ENCODE measurements at regions not wholly inside any gene's neighbourhood (a gene's known extent, or its start where the extent isn't known, plus 50 kb on each side); places are given as distances from the start of the nearest gene placed in this dataset.

DNA sequence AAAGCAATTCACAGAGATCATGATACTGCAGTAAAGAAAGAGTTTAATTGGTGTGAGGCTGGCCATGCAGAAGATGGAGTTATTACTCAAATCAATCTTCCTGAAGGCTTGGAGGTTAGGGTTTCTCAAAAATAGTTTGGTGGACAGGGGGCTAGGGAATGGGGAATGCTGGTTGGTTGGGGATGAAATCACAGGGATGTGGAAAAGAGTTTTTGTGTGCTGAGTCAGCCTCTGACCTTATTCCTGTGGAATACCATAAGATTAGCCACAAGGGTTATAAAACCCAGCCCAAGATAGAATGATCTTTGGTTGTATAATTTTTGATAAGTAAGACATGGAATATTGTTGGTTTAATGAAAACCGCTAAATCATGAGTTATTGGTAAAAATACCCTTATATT, 764.3 kb downstream of the TYW1 start:
- DNase-seq (ENCODE audit: low spot score): no peak

DNA sequence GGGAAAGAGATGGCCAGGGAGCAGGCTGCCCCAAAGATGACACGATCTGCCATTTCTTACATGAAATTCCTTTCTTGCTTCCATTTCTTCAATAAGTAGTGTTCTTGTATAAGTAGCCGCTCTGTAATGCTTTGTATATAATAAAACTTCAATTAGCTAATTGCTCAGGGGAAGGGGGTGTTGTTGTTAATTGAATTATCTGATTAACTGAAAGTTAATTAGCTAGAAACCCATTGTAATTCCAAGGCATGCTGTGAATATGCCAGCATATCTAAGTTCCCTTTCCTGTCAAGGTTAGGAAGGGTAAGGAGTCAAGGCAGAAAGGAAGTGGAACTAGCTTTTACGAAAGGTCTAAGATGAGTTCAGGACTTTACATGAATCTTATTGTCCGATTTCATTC, 765.9 kb downstream of the TYW1 start:
- no peak for DNase-seq (ENCODE audit: low spot score)

DNA sequence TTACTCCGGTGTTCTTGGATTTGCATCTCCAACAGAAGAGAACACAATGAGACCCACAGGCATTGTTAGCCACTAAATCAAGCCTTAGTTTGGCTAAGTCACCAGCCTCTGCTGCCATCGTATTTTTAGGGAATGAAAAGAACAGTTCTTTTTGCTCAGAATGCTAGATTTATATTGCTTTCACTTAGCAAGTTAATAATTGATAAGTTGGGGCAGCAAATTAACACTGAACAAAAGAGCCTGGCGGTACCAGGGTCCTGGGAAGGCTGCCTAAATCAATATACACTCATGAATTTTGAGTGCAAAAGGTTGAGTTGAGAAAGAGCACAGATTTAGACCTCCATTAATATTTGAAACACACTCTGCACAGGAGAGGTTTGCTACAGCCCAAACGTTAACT, 767.7 kb downstream of the TYW1 start:
- no peak for DNase-seq (ENCODE audit: low spot score)

DNA sequence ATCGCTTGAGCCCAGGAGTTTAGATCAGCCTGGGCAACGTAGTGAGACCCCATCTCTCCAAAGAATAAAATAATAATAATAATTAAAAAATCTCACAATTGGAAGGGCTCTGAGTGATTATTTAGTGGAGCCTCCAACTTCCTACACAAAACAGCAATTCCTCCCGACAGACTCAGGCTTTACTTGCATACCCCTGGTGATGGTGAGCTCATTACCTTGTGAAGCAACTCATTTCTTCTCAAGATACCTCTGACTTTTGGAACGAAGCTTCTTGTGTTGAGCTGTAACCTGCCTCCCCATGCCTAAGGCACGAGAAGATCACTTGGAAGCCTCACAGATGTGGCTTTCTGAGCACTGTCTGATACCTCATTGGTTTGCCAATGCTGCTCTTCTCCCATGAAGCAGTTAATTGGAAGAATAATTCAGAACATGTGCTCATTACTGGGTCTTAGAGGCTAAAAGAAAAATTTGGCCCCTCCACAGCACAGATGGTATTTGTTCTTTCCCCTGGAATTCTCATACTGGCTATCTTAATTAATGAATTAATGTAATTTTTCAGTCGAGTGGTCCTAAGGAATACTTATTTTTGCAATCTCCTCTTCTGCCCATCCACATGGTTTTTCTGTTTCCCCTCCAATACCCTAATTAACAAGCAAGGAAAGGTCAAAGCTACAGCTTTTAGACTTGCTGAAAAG, 769.0 kb downstream of the TYW1 start:
- no peak for DNase-seq (ENCODE audit: low spot score)

DNA sequence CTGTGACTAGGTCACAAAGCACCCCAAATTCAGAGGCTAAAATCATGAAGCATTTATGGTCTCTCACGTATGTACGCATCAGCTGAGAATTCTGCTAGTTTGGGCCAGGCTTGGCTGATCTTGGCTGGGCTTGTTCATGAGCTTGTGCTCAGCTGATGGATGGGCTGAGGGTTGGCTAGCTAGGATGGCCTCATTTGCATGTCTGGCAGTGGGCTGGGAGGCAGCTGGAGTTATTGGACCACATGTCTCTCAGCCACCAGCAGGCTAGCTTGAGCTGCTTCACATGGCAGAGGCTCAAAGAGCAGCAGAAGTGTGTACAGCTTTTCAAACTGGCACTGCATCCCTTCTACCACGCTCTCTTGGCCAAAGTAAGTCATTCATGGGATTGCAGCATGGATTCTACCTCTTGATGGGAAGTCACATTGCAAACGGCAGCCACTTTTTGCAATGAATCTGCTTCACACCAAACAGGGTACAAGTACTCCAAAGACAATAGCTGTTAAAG, 770.3 kb downstream of the TYW1 start:
- DNase-seq (ENCODE audit: low spot score): no peak

DNA sequence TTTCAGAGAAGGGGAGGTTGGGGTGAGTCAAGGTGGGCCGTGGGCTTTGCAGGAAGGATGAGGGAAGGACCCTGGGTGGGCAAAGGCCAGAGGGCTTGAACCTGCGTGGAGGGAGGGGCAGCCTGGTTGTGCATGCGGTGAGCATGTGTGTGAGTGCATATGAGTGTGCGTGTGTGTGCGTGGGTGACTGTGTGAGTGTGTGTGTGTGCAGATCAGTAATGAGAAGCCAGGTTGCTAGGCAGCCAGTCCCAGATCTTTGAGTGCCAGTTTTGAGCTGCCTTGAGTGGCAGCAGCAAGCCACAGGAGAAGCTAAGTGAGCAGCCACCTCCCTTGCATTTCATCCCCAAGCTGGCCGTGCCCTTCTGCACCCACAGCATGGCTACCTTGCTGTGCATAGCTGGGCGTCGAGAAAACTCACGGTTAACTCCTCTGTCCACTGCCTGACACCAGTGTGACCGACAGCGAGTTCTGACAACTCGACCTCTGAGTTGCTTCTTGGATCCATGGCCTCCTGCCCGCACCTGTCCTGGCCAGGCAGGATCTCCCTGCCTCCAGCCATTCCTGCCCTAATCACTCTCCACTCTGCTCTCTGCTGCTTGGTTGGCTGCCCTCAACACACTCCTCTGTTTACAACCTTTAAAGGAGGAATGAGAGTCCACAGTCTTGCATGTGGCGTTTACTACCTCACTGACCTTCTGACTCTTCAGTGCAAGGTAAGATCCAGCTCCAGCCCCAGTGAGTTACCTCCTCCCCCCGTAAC, 775.4 kb downstream of the TYW1 start:
- no peak for DNase-seq (ENCODE audit: low spot score)

DNA sequence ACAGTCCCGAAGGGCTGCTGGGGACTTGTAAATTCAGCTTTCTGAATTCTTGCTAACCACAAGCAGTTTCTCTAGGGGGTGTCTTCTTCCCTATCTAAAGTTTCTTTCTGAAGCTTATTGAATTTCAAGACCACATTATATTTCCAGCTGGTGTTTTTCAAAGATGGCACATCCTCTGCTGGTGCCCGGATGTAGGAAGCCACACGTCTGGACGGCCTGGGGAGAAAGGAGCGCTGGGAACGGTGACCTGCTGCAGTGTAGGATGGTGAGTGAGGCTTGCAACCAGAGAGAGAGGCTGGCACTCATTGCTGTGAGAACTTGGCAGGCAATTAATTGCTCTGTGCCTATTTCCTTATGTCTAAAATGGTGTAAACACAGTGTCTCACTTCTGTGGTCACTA, 776.4 kb downstream of the TYW1 start:
- DNase-seq (ENCODE audit: low spot score): no peak

DNA sequence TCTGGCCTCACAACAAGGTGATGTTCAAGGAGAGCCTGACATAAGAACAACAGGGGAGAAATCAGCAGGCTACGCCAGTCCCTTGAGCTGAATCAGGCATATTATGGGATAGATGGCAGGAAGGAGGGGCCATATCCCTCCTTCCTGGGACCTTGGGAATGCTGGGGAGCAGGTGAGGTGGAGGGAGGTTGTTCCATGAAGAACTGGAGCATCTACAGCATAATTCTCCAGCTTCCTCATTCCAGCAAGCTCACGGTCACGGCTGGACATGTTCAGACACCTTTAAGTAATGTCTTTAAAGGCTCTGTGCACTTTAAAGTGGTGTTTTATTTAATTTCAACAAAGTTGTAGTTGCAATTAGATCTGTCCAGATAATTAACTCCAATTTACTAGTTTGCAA, 780.5 kb downstream of the TYW1 start:
- DNase-seq (ENCODE audit: low spot score): peak; percentile 16

DNA sequence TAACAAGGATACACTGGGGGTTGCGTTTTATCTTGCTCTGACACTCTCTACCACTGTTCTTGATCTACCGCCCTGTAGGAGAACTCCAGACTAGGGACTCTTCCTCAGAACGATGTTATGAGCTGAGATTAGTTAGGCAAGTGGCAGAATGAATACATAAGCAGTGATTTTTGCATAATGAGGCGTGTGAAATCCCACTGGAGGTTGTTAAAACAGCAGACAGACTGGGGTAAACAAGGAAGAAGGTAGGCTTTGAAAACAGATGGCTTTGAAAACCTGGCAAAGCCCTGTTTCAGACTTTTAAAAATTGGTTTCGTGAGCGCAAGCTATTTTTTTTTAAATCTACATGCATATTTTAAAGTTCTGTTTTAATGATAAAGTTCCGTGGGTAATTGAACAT, 785.2 kb downstream of the TYW1 start:
- no peak for DNase-seq (ENCODE audit: low spot score)

DNA sequence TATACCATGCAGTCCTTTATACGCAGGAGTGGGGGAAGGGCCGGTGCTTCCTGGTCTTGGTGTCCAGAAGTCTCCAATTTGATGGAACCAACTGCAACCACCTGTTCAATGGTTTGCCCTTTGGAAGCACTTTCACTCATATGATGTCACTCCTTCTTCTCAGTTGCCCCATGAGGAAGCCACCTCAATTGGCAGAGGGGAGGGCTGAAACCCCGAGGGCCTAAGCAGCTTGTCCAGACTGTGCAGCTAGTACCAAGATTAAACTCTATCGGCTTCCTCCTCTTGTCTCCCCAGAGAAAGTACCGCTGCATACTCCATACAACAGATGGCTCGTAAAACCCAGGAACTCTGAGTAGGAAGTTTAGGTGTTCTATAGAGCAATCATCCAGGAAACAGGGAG, 789.4 kb downstream of the TYW1 start:
- DNase-seq (ENCODE audit: low spot score): no peak

DNA sequence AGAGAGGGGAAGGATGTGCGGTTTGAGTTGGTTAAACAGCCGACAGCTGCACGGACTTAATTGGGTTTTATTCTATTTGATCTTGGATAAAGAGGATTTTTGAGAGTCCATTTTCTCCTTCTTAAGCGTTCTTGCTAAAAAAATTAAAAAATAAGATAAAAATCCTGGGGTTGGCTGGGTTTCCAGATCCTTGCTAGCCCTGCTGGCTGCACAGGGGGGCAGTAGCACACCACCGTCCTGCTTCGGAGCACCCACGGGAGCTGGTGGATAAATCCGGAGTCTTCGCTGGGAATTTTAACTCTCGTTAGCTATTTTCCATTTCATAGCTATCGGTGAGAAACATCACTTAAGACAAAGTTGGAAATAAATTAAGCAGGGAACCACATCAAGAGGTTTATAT, 792.0 kb downstream of the TYW1 start:
- peak; percentile 26 for DNase-seq (ENCODE audit: low spot score)

DNA sequence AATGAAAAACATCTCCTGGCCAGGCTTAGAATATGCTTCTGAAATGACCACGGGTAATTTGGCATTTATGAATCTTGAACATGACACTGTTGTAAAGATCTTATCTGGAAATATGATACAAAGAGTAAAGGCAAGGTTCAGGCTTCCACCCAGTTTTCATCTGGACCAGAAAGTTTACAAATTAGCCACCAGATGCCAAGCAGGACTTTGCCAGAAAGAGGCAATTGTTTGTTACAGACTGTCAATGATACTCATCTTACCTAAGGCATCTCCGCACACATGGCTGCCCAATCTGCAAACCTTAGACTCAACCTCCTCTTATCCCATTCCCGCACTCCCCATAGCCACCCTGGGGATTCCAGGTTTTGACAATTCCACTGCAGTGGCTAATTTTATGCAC, 795.3 kb downstream of the TYW1 start:
- no peak for DNase-seq (ENCODE audit: low spot score)

DNA sequence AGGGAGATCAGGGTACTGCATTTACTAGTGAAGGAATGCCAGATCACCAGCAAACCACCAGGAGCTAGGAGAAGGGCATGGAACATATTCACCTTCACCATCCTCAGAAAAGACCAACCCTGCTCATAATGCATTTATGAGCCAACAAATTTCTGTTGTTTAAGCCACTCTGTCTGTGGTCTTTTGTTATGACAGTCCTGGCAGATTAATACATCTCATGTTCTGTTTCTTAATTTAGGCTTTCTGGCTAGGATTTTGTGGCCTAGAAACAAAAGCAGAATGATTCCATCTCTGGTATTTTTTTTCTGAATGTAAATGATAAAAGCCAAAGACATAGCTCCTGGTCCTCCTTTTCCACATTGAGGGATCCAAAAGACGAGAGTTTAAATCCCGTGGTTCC, 797.9 kb downstream of the TYW1 start:
- DNase-seq (ENCODE audit: low spot score): no peak

DNA sequence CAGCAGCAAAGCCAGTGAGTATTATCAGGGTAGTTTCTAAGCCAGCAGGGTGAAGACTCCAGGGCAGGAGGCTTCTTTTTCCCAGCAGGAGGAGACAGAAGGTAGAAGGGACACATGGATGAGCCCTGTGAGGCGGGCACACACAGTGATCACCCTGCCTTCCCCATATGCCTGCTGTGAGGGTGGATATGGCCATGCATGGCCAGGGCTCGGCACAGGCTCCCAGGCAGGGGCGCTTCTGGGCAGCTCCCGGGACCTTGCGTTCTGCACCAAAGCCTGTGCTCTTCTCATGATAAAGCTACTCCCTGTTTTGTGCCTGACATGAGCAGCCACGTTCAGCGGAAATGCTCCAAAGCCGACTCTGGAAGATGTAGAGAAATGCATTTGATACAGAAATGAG, 807.2 kb downstream of the TYW1 start:
- DNase-seq (ENCODE audit: low spot score): no peak

DNA sequence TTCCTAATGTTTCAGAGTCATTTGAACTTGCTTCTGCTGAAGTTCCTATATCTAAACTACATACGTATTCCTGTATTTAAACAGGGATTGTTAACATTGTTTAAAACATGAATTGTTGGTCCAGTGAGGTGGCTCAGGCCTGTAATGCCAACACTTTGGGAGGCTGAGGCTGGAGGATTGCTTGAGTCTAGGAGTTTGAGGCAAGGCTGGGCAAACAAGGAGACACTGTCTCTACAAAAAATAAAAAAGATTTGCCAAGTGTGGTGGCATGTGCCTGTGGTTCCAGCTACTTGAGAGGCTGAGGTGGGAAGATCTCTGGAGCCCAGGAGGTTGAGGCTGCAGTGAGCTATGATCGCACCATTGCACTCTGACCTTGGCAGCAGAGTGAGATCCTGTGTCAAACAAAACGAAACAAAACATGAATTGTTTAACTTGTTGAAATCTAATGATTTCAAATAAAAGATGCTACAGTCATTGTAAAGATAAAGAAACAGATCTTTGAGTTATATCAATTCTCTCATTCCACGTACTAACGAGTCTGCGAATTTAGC, 809.4 kb downstream of the TYW1 start:
- no peak for DNase-seq (ENCODE audit: low spot score)

DNA sequence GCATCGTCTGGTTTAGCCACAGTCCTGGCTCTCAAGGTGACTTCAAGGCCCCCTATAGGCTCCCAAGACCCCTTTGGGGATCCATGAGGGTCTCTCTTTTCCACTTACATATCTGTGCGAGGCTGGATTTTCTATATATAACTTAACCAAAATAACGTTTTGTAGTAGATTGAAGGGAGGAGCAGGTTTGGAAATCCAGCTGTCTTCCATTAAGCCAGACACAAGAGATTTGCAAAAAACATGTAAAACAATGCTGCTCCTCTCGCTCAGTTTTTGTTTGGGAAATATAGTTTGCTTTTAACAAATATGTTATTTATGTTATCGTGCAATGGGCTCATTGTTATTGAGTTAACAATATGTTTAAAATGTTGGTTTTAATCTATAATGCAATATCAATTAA, 811.2 kb downstream of the TYW1 start:
- DNase-seq (ENCODE audit: low spot score): no peak

DNA sequence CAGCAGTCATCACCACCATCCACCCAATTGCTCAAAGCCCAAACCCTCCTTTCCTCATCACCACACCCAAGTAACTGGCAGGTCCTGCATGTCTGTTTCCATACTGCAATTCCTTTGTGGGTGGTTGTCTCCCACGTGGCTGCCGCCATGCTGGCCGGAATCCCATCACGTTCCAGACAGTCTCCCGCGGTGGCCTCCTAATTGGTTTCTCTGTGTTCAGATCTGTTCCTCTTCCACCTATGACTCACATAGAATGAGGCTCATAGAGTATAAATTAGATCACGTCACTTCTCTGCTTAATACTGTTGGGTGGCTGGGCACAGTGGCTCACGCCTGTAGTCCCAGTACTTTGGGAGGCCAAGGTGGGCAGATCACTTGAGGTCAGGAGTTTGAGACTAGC, 813.0 kb downstream of the TYW1 start:
- DNase-seq (ENCODE audit: low spot score): no peak

DNA sequence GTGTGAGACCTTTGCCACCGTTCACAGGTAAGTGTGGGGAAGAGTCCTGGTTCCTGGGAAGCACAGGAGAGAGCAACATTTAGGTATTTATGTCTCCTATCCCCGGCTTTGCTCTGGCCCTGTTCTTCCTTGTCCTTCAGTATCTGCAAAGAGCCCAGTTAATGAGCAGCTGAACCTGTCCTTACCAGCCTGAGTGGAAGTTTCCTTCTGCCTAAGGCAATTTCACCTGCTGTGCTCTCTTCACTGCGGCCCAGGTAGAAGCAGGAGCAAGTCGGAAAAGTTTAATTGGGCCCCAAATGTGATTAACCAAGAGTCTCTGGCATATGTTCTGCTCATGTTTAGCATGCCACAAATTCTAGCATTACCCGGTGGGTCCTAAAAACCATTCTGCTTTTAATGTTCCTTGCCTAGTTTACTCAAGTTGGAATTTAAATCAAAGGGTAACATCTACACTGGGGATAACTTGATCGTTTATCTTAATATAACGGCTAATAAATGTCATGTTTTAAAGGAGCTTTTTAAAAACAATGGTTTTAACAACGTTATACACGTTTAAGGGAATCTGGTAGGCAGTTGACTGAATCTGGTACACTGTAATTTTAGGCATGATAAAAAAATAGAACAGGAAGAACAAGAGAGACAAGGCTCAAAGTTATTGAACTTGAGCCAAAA, 817.1 kb downstream of the TYW1 start:
- DNase-seq (ENCODE audit: low spot score): peak; percentile 6

DNA sequence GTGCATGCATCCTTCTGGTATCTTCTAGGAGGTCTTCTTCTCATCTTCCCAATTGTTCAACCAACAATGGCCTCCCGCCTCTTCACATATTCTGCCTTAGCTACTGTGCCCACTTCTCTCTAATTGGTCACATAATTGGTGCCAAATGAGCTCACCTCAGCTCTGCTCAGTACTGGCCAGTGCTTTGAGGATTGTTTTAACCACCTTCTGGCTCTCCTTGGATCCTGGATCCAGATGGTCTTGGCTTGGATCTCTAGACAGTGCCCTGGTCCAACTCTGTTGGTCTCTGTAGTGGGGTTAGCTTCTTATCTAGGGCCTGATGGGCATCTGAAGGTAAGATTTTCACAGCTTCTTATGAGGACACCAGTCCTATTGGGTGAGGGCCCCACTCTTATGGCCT, 820.8 kb downstream of the TYW1 start:
- DNase-seq (ENCODE audit: low spot score): no peak

DNA sequence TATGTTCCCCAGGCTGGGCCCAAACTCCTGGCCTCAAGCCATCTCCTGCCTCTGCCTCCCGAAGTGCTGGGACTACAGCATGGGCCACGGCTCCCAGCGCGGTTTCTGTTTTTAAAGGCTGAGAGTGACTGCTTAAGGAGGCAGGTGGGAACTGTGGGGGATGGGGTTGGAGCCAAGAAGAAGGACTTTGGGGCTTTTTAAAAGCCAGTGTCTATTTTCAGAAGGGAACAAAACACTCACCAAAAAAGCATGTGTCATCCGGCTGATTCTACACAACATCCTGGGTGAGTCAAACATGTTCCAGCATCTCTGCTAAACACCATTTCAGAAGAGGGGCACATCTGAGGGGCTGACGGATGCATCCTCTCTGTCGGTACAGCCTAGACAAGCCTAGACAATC, 824.5 kb downstream of the TYW1 start:
- DNase-seq (ENCODE audit: low spot score): no peak

DNA sequence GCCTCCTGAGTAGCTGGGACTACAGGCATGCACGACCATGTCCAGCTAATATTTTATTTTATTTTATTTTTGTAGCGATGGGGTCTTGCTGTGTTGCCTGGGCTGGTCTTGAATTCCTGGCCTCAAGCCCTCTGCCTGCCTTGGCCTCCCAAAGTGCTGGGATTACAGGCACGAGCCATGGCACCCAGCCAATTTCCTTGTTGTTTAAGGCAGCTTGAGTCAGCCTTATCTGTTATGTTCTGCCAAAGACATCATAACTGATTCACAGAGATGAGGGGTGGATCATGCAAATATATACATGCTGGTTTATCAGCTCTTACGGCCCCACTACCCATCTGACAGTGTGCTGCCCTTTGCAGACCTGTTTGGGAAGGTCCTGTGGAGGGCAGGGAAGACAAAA, 826.7 kb downstream of the TYW1 start:
- DNase-seq (ENCODE audit: low spot score): peak; percentile 25

DNA sequence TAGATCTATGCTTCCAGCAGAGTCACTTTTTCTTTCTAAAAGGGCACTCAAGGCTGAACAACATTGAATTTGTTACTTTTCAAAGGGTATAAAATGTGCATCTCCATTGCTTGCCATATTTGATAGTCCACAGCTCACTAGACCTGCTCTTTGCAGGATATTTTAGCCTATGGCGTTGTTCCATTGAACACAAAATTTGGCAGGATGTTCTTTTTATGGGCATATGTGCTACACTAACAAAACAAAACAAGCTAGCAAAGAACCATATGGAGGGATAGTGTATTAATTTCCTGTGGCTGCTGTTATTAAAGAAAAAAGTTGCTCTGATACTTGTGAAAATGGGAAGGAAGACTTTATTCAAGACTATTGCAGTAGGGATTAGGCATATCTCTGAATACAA, 828.7 kb downstream of the TYW1 start:
- no peak for DNase-seq (ENCODE audit: low spot score)

DNA sequence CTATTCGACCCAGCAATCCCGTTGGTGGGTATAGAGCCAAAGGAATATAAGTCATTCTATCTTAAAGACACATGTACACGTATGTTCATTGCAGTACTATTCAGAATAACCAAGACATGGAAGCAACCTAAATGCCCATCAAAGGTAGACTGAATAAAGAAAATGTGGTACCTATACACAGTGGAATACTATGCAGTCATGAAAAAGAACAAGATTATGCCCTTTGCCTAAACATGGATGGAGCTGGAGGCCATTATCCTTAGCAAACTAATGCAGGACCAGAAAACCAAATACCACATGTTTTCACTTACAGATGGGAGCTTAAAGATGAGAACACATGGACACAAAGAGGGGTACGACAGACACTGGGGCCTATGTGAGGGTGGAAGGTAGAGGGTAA, 845.3 kb downstream of the TYW1 start:
- DNase-seq (ENCODE audit: low spot score): no peak

Data from umbilical cord (tissue), 1 donor.